T-cell (primary cell): ENCODE measurements at regions not wholly inside any gene's neighbourhood (a gene's known extent, or its start where the extent isn't known, plus 50 kb on each side); places are given as distances from the start of the nearest gene placed in this dataset.

ENCODE experiments used
- ATAC-seq, 4 experiments: fragments of 200-7000 bp in 3 of 4; fragments of 150-1000 bp in 1 of 4; cut with Tn5 transposase; replicated peaks in 1 of 4; 1 replicate in 3 of 4; 2 replicates in 1 of 4; pipeline ENCODE4 v1.10.0; 2021; ENCODE audit warnings: moderate library complexity in 3 of 4, mild to moderate bottlenecking in 2 of 4, moderate number of reproducible peaks in 1 of 4
- CTCF ChIA-PET, 2 donors: fragments of 300-600 bp; sonication (Branson Sonifier 250); formaldehyde crosslinking; loops; one replicate each; lab custom pipeline; 2022; ENCODE audit warnings: antibody characterized with exemption in 2 of 2; lab: Charles Lee
- POLR2A ChIA-PET, 2 donors: fragments of 300-600 bp; sonication (Branson Sonifier 250); formaldehyde crosslinking; loops; one replicate each; lab custom pipeline; 2022; ENCODE audit warnings: antibody characterized with exemption in 2 of 2; lab: Charles Lee
- DNase-seq, 35 experiments: peaks; one replicate each; pipeline versions ENCODE4 v3.0.0 to v3.0.0-alpha.2; 2013 to 2023
- H3K27ac ChIP-seq: one replicate; pipeline ENCODE4 v1.5.1; 2013; ENCODE audit warnings: low read length
- H3K27me3 ChIP-seq, 2 experiments: replicated peaks in 1 of 2; 1 replicate in 1 of 2; 2 replicates in 1 of 2; pipeline versions ENCODE4 v1.6.1 to v1.7.0; 2013; ENCODE audit warnings: low read length in 1 of 2, mixed read lengths in 1 of 2; ENCODE audit not compliant: control insufficient read depth in 2 of 2, insufficient read depth in 2 of 2; ENCODE audit errors: extremely low read depth in 1 of 2
- H3K36me3 ChIP-seq, 2 donors: 1 replicate in 1 of 2; 2 replicates in 1 of 2; pipeline versions ENCODE4 v1.6.1 to v1.7.0; 2013; ENCODE audit warnings: low read length in 1 of 2; ENCODE audit not compliant: control insufficient read depth in 2 of 2, insufficient read depth in 1 of 2; ENCODE audit errors: extremely low read depth in 1 of 2
- H3K4me1 ChIP-seq, 2 experiments: 1 replicate in 1 of 2; 2 replicates in 1 of 2; pipeline versions ENCODE4 v1.6.1 to v1.7.0; 2013; ENCODE audit warnings: low read length in 2 of 2, mixed read lengths in 1 of 2; ENCODE audit not compliant: insufficient read depth in 2 of 2, control insufficient read depth in 1 of 2; ENCODE audit errors: extremely low read depth in 1 of 2
- H3K4me3 ChIP-seq, 2 donors: 1 replicate in 1 of 2; 2 replicates in 1 of 2; pipeline versions ENCODE4 v1.5.1 to v1.7.0; 2013; ENCODE audit warnings: mild to moderate bottlenecking in 2 of 2, low read length in 1 of 2, moderate library complexity in 1 of 2; ENCODE audit not compliant: control insufficient read depth in 1 of 2; ENCODE audit errors: extremely low read depth in 1 of 2
- H3K9me3 ChIP-seq: 2 replicates; pipeline ENCODE4 v1.7.0; 2013
- H3K27ac Mint-ChIP-seq, 2 donors: one replicate each; pipeline ENCODE4 v1.8.0; 2020 to 2021; ENCODE audit warnings: mild to moderate bottlenecking in 2 of 2, mixed read lengths in 2 of 2
- H3K27me3 Mint-ChIP-seq, 2 donors: one replicate each; pipeline ENCODE4 v1.8.0; 2021 to 2022; ENCODE audit warnings: mixed read lengths in 2 of 2
- H3K36me3 Mint-ChIP-seq: one replicate; pipeline ENCODE4 v1.8.0; 2021; ENCODE audit warnings: mixed read lengths
- H3K4me1 Mint-ChIP-seq, 3 donors: one replicate each; pipeline ENCODE4 v1.8.0; 2020 to 2022; ENCODE audit warnings: mixed read lengths in 3 of 3, mild to moderate bottlenecking in 1 of 3
- H3K4me3 Mint-ChIP-seq, 3 donors: one replicate each; pipeline ENCODE4 v1.8.0; 2020 to 2022; ENCODE audit warnings: mild to moderate bottlenecking in 3 of 3, mixed read lengths in 3 of 3, moderate library complexity in 3 of 3
- H3K9me3 Mint-ChIP-seq, 3 donors: one replicate each; pipeline ENCODE4 v1.8.0; 2020 to 2022; ENCODE audit warnings: mixed read lengths in 3 of 3
- WGBS: methylation state at CpG from one replicate; pipeline ENCODE4 v1.1.5; 2013; ENCODE audit warnings: missing lambda C conversion rate; ENCODE audit not compliant: insufficient coverage; 5-methylcytosine and 5-hydroxymethylcytosine counted together

GRCh38 chr18:27778441-27778840, 398.5 kb downstream of the CDH2 start:
- Histone ChIP-seq H3K36me3 (no peaks in the 10 kb centered on the region), H3K4me1 (no peaks in the 10 kb centered on the region), H3K27me3 (no peaks in the 10 kb centered on the region), H3K27ac (no peak overlapping the region), H3K9me3 (no peaks in the 10 kb centered on the region), H3K4me3 (no peak overlapping the region)
- ChIA-PET CTCF (no interaction called here), POLR2A (no interaction called here)
- no peak overlapping the region for H3K4me3 Mint-ChIP-seq
- no peaks in the 10 kb centered on the region for H3K27me3 Mint-ChIP-seq
- ATAC-seq (no peak), DNase-seq (no peak)
- H3K4me1 Mint-ChIP-seq, result no peaks in the 10 kb centered on the region
- no CpG with 5 or more reads among the region's 2 CpGs for WGBS
- H3K27ac Mint-ChIP-seq, result no peak overlapping the region
- no peaks in the 10 kb centered on the region for H3K36me3 Mint-ChIP-seq
- peaks cover 0 to 12% (median 10%) of the 10 kb centered on the region in 3 donors for H3K9me3 Mint-ChIP-seq

GRCh38 chr18:27772081-27772480, 404.8 kb downstream of the CDH2 start:
- Histone ChIP-seq H3K27me3 (no peaks in the 10 kb centered on the region), H3K9me3 (no peaks in the 10 kb centered on the region), H3K4me3 (no peak overlapping the region), H3K27ac (no peak overlapping the region), H3K36me3 (no peaks in the 10 kb centered on the region), H3K4me1 (no peaks in the 10 kb centered on the region)
- Mint-ChIP-seq H3K36me3 (no peaks in the 10 kb centered on the region), H3K27ac (no peak overlapping the region), H3K9me3 (peaks cover 0 to 10% (median 6%) of the 10 kb centered on the region in 3 donors), H3K4me1 (no peaks in the 10 kb centered on the region), H3K27me3 (no peaks in the 10 kb centered on the region), H3K4me3 (no peak overlapping the region)
- no CpG with 5 or more reads among the region's 5 CpGs for WGBS
- ATAC-seq (no peak), DNase-seq (no peak)
- POLR2A ChIA-PET, result no interaction called here
- CTCF ChIA-PET, result no interaction called here

- ChIA-PET POLR2A (no interaction called here), CTCF (no interaction called here)
- ATAC-seq, result no peak
- Mint-ChIP-seq H3K27me3 (no peaks in the 10 kb centered on the region), H3K27ac (no peak overlapping the region), H3K9me3 (peaks cover 0 to 11% (median 10%) of the 10 kb centered on the region in 3 donors), H3K36me3 (no peaks in the 10 kb centered on the region), H3K4me1 (no peaks in the 10 kb centered on the region), H3K4me3 (no peak overlapping the region)
- H3K27me3 ChIP-seq, result no peaks in the 10 kb centered on the region
- no peak overlapping the region for H3K4me3 ChIP-seq
- H3K9me3 ChIP-seq, result no peaks in the 10 kb centered on the region
- no peak for DNase-seq
- no peaks in the 10 kb centered on the region for H3K36me3 ChIP-seq
- no peak overlapping the region for H3K27ac ChIP-seq
- H3K4me1 ChIP-seq, result no peaks in the 10 kb centered on the region
These were observed 405.4 kb downstream of the CDH2 start for GRCh38 chr18:27771571-27771970.

GRCh38 chr18:27769152-27769551, 407.8 kb downstream of the CDH2 start:
- Histone ChIP-seq H3K36me3 (no peaks in the 10 kb centered on the region), H3K9me3 (no peaks in the 10 kb centered on the region), H3K27me3 (no peaks in the 10 kb centered on the region), H3K27ac (no peak overlapping the region), H3K4me3 (no peak overlapping the region), H3K4me1 (no peaks in the 10 kb centered on the region)
- H3K36me3 Mint-ChIP-seq, result no peaks in the 10 kb centered on the region
- peaks cover 0 to 14% (median 12%) of the 10 kb centered on the region in 3 donors for H3K9me3 Mint-ChIP-seq
- H3K27me3 Mint-ChIP-seq, result no peaks in the 10 kb centered on the region
- WGBS, result no CpG with 5 or more reads among the region's 1 CpG
- no peak overlapping the region for H3K27ac Mint-ChIP-seq
- no peak for DNase-seq
- ChIA-PET POLR2A (no interaction called here), CTCF (interaction anchor here in 1 of 2 donors (0.6 kb wide), 1 partner anchor 85 kb away, joined by 3 read pairs; no protein-coding TSS in a partner anchor)
- no peak for ATAC-seq
- H3K4me3 Mint-ChIP-seq, result no peak overlapping the region
- H3K4me1 Mint-ChIP-seq, result no peaks in the 10 kb centered on the region

GRCh38 chr18:27763936-27764335, 413.0 kb downstream of the CDH2 start:
- no peaks in the 10 kb centered on the region for H3K36me3 Mint-ChIP-seq
- Histone ChIP-seq H3K4me3 (no peak overlapping the region), H3K27me3 (no peaks in the 10 kb centered on the region), H3K27ac (no peak overlapping the region), H3K4me1 (no peaks in the 10 kb centered on the region), H3K9me3 (no peaks in the 10 kb centered on the region), H3K36me3 (no peaks in the 10 kb centered on the region)
- ATAC-seq, result no peak
- CTCF ChIA-PET, result no interaction called here
- H3K4me3 Mint-ChIP-seq, result no peak overlapping the region
- 43% methylated on average over 1 of the region's 1 CpG for WGBS
- no peaks in the 10 kb centered on the region for H3K27me3 Mint-ChIP-seq
- peaks cover 0 to 24% (median 9%) of the 10 kb centered on the region in 3 donors for H3K9me3 Mint-ChIP-seq
- POLR2A ChIA-PET, result no interaction called here
- DNase-seq, result no peak
- no peak overlapping the region for H3K27ac Mint-ChIP-seq
- H3K4me1 Mint-ChIP-seq, result no peaks in the 10 kb centered on the region

- CTCF ChIA-PET, result no interaction called here
- ATAC-seq, result no peak
These were observed 413.6 kb downstream of the CDH2 start for GRCh38 chr18:27763341-27763740.

GRCh38 chr18:27762054-27762453, 414.9 kb downstream of the CDH2 start:
- Histone ChIP-seq H3K27me3 (no peaks in the 10 kb centered on the region), H3K9me3 (no peaks in the 10 kb centered on the region), H3K36me3 (no peaks in the 10 kb centered on the region), H3K4me3 (no peak overlapping the region), H3K27ac (no peak overlapping the region), H3K4me1 (no peaks in the 10 kb centered on the region)
- CTCF ChIA-PET, result no interaction called here
- H3K36me3 Mint-ChIP-seq, result no peaks in the 10 kb centered on the region
- H3K27ac Mint-ChIP-seq, result no peak overlapping the region
- H3K27me3 Mint-ChIP-seq, result no peaks in the 10 kb centered on the region
- no peaks in the 10 kb centered on the region for H3K4me1 Mint-ChIP-seq
- H3K9me3 Mint-ChIP-seq, result peaks cover 0 to 23% (median 9%) of the 10 kb centered on the region in 3 donors
- DNase-seq (no peak), ATAC-seq (no peak)
- WGBS, result no CpG with 5 or more reads among the region's 4 CpGs
- H3K4me3 Mint-ChIP-seq, result no peak overlapping the region
- POLR2A ChIA-PET, result interaction anchor here in 1 of 2 donors (0.6 kb wide), 1 partner anchor 15 kb away, joined by 3 read pairs; no protein-coding TSS in a partner anchor

More at GRCh38 chr18:27763341-27763740, 413.6 kb downstream of the CDH2 start:
- no peaks in the 10 kb centered on the region for H3K36me3 Mint-ChIP-seq
- H3K36me3 ChIP-seq, result no peaks in the 10 kb centered on the region
- H3K4me3 ChIP-seq, result no peak overlapping the region
- H3K4me1 ChIP-seq, result no peaks in the 10 kb centered on the region
- H3K4me3 Mint-ChIP-seq, result no peak overlapping the region
- no peak overlapping the region for H3K27ac Mint-ChIP-seq
- H3K9me3 ChIP-seq, result no peaks in the 10 kb centered on the region
- peaks cover 0 to 24% (median 9%) of the 10 kb centered on the region in 3 donors for H3K9me3 Mint-ChIP-seq
- no peaks in the 10 kb centered on the region for H3K27me3 Mint-ChIP-seq
- no peak for DNase-seq
- no peaks in the 10 kb centered on the region for H3K4me1 Mint-ChIP-seq
- no peak overlapping the region for H3K27ac ChIP-seq
- no peaks in the 10 kb centered on the region for H3K27me3 ChIP-seq
- POLR2A ChIA-PET, result no interaction called here
